AG04450 (cell line): ENCODE measurements at regions not wholly inside any gene's neighbourhood (a gene's known extent, or its start where the extent isn't known, plus 50 kb on each side); places are given as distances from the start of the nearest gene placed in this dataset.

ENCODE experiments used
- CTCF ChIA-PET: fragments of 300-600, 350-600 bp; formaldehyde crosslinking; extraction: SDS; loops from one replicate; lab custom pipeline; 2022; ENCODE audit warnings: antibody characterized with exemption, inconsistent platforms; lab: Charles Lee
- POLR2A ChIA-PET: fragments of 350-600 bp; formaldehyde crosslinking; extraction: SDS; loops from one replicate; lab custom pipeline; 2021; ENCODE audit warnings: antibody characterized with exemption, inconsistent platforms; lab: Yijun Ruan, JAX
- DNase-seq: peaks from one replicate; pipeline ENCODE4 v3.0.0-alpha.2; 2011; ENCODE audit warnings: low read depth, low spot score
- H3K27ac ChIP-seq: one replicate; pipeline ENCODE4 v1.5.1; 2012; ENCODE audit warnings: low read depth, low read length, control low read depth
- H3K27me3 ChIP-seq: one replicate; pipeline ENCODE4 v1.6.0; 2012; ENCODE audit warnings: low read length; ENCODE audit not compliant: control insufficient read depth, insufficient read depth
- H3K4me3 ChIP-seq: 2 replicates; pipeline ENCODE4 v1.5.1; 2011; ENCODE audit warnings: mild to moderate bottlenecking, low read depth, low read length, control low read depth
- H3K9me3 ChIP-seq: 2 replicates; pipeline ENCODE4 v1.5.1; 2012; ENCODE audit warnings: low read length; ENCODE audit not compliant: control insufficient read depth, insufficient read depth
- TF ChIP-seq, protein P1 (sequence below): IDR thresholded peaks from 2 replicates; pipeline ENCODE4 v1.5.1; 2011; ENCODE audit warnings: low read depth, low read length, control low read depth, inconsistent platforms

DNA sequence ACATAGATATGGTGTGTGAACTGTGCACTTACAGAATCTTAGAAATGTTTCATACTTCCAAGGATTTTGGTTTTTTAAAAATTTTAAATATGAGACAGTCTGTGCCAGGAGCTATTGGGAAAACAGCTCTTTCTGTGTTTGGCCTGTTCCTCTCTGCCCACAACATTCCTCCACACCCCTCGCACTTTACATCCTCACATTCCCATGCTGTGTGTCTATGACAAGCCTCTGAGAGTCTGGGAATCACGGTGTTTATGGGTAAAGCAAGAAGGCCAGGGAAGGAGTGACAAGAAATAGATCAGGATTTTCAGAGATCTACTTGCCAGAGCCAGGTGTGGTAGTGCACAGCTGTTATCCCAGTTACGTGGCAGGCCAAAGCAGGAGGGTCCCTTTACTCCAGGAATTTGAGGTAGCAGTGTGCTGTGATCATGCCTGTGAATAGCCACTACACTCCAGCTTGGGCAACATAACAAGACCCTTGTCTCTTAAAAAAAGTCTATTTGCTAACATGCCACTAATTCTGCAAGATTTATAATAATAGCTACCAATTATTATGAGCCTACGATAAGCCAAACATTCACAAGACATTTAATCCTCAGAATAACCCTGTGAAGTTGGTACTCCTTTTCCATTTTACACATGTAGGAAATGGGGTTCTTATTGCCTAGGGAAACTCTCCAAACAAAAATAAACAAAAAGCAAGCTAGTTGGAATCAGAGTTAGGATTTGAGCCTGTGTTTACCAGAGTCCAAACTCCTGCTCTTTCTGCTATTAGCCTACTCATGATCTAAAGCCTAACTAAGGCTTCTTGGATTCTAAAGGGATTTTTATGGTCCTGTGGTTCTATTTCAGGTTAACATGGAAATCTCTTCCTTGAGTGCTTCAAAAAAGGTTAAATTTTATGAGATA, 168.3 kb upstream of the SP8 start:
- peaks cover 13% of the 10 kb centered on the region for H3K9me3 ChIP-seq
- H3K27me3 ChIP-seq = no peaks in the 10 kb centered on the region
- POLR2A ChIA-PET = no interaction called here
- H3K4me3 ChIP-seq = no peak overlapping the region
- CTCF ChIA-PET = no interaction called here
- TF ChIP-seq, protein P1, sequence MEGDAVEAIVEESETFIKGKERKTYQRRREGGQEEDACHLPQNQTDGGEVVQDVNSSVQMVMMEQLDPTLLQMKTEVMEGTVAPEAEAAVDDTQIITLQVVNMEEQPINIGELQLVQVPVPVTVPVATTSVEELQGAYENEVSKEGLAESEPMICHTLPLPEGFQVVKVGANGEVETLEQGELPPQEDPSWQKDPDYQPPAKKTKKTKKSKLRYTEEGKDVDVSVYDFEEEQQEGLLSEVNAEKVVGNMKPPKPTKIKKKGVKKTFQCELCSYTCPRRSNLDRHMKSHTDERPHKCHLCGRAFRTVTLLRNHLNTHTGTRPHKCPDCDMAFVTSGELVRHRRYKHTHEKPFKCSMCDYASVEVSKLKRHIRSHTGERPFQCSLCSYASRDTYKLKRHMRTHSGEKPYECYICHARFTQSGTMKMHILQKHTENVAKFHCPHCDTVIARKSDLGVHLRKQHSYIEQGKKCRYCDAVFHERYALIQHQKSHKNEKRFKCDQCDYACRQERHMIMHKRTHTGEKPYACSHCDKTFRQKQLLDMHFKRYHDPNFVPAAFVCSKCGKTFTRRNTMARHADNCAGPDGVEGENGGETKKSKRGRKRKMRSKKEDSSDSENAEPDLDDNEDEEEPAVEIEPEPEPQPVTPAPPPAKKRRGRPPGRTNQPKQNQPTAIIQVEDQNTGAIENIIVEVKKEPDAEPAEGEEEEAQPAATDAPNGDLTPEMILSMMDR = no peak
- no peak for DNase-seq
- no peak overlapping the region for H3K27ac ChIP-seq

DNA sequence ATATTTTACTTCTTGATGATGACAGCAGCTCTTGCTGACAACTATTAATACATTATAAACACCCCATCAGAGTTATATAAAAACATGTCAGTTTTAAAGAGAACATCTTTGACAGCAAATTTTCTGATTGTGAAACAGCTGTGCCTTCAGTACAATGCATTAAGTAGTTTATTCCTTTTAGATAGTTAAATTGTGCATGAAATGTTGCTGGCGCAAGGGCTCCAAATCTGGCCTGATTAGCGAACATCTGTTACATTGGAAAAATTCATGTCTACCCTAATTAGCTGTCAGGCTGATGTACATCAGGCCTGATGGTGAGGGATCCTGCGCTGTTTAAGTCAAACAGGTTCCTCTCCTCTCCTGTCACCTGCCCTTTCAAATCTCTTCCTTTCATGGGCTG, 171.9 kb upstream of the SP8 start:
- CTCF ChIA-PET = no interaction called here
- Histone ChIP-seq H3K9me3 (peaks cover 8% of the 10 kb centered on the region; the same call in 1 of the 2 replicates), H3K27ac (no peak overlapping the region), H3K27me3 (no peaks in the 10 kb centered on the region), H3K4me3 (no peak overlapping the region)
- POLR2A ChIA-PET = no interaction called here
- TF ChIP-seq, protein P1 = no peak
- no peak for DNase-seq

DNA sequence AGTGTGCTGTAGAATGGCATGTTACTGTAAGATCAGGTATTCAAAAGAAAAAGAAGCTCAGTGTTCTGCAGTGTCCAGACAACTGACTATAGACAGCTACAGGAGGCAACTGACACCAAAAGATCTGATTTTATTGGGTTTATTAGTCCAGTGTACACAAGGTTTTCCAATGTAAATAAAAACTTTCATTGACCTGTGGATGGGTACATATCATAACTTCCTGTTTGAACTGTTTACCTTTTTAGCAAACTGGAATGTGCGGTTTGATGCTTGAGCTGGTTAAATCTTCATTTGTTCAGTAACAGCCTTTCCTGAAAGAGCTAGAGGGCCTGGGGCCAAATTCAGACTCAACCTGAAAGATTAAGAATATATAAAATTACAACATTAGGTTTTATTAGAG, 172.6 kb upstream of the SP8 start:
- Histone ChIP-seq H3K4me3 (no peak overlapping the region), H3K27ac (no peak overlapping the region), H3K9me3 (peaks cover 8% of the 10 kb centered on the region; the same call in 1 of the 2 replicates), H3K27me3 (no peaks in the 10 kb centered on the region)
- ChIA-PET POLR2A (no interaction called here), CTCF (no interaction called here)
- TF ChIP-seq, protein P1 = no peak
- DNase-seq = no peak

DNA sequence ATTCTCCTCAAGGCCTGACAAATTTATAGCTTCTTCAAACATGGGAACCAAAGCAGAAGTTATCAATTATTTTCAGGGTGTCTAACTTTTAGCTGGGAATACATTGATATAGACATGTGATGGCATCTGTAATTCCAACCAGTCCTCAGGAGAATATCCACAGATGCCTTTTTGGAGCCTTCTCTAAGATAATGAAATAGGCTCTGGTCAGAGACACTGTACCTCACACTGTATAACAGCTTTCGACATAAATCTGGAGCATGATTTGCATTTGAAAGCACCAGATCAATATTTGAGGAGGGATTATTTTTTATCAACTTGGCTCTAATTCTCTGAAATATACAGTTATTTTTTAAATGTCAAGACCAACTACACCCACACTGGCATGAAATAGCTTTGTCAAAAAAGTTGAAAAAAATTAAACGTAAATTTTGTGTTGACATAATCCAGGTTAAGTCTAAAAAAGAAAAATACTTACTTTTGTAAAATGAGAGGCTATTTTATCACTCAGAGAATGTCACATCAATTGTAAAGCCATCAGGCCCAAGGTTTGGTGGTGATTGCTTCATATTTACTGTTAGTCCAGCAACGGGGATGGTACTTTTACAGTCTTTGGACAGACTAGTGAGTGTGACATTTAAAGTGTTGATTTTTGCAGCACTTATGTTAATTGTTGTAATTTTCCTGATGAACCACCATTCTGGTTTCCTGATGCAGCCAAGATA, 177.0 kb upstream of the SP8 start:
- TF ChIP-seq, protein P1 = no peak
- H3K27me3 ChIP-seq = no peaks in the 10 kb centered on the region
- H3K4me3 ChIP-seq = no peak overlapping the region
- ChIA-PET CTCF (no interaction called here), POLR2A (no interaction called here)
- DNase-seq = no peak
- H3K27ac ChIP-seq = no peak overlapping the region
- peaks cover 18% of the 10 kb centered on the region for H3K9me3 ChIP-seq
